ENCODE measurements at regions not wholly inside any gene's neighbourhood (a gene's known extent, or its start where the extent isn't known, plus 50 kb on each side); places are given as distances from the start of the nearest gene placed in this dataset.

- no peak overlapping the region for H3K27ac ChIP-seq
- H3K4me1 Mint-ChIP-seq, result peaks cover 6% of the 10 kb centered on the region
- no peaks in the 10 kb centered on the region for H4K20me1 ChIP-seq (ENCODE audit: low read depth)
- no peak for DNase-seq (ENCODE audit: low spot score)
- no peak overlapping the region for H3K4me3 ChIP-seq
- H3K79me2 ChIP-seq (ENCODE audit: low read depth), result no peaks in the 10 kb centered on the region
- peaks cover 4% of the 10 kb centered on the region for H3K4me1 ChIP-seq
- H3K9me3 Mint-ChIP-seq, result peaks cover 11% of the 10 kb centered on the region
- H3K9me3 ChIP-seq (ENCODE audit: low read depth), result no peaks in the 10 kb centered on the region
- no peaks in the 10 kb centered on the region for H3K36me3 Mint-ChIP-seq
- no peak overlapping the region for H3K4me3 Mint-ChIP-seq
- no peaks in the 10 kb centered on the region for H3K36me3 ChIP-seq
- TF ChIP-seq EZH2 (IDR thresholded peaks at IDR 0.05) (no peak), EZH2phosphoT487 (IDR thresholded peaks at IDR 0.05) (no peak)
- TF ChIP-seq, protein P1, sequence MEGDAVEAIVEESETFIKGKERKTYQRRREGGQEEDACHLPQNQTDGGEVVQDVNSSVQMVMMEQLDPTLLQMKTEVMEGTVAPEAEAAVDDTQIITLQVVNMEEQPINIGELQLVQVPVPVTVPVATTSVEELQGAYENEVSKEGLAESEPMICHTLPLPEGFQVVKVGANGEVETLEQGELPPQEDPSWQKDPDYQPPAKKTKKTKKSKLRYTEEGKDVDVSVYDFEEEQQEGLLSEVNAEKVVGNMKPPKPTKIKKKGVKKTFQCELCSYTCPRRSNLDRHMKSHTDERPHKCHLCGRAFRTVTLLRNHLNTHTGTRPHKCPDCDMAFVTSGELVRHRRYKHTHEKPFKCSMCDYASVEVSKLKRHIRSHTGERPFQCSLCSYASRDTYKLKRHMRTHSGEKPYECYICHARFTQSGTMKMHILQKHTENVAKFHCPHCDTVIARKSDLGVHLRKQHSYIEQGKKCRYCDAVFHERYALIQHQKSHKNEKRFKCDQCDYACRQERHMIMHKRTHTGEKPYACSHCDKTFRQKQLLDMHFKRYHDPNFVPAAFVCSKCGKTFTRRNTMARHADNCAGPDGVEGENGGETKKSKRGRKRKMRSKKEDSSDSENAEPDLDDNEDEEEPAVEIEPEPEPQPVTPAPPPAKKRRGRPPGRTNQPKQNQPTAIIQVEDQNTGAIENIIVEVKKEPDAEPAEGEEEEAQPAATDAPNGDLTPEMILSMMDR (IDR thresholded peaks at IDR 0.05), result no peak
- no peak overlapping the region for H3K4me2 ChIP-seq
- H3K27me3 ChIP-seq, result peaks cover 20% of the 10 kb centered on the region
- peaks cover 12% of the 10 kb centered on the region for H3K27me3 Mint-ChIP-seq (ENCODE audit: insufficient read depth, low read depth)
- no peak overlapping the region for H2AFZ ChIP-seq (replicated peaks)
- H3F3A ChIP-seq (ENCODE audit: low read depth), result no peaks in the 10 kb centered on the region
- no peak overlapping the region for H3K9ac ChIP-seq
- no peak overlapping the region for H3K27ac Mint-ChIP-seq
These were observed 251.2 kb downstream of the BAMBI start for GRCh38 chr10:28928484-28928883.

DNA sequence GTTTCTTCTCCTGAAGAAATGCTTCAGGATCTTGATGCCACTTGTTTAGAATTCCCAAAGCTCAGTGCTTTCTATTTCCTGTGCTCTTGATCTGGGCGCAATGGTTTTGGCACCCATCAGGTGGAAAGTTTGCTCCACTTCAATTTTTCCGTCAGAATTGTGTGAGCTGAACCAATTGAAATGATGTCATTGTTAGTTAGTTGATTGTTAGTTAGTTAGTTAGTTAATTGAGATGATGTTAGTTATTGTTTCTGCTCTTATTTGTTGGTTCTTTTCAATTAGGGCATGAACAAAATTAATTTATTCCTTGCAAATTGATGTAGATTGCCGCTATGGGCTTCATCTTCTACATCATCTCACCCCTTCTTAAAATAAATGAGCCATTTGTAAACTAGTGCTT lies 252.6 kb downstream of the BAMBI start:
- no peak overlapping the region for H3K27ac Mint-ChIP-seq
- Histone ChIP-seq H3K9me3 (ENCODE audit: low read depth) (no peaks in the 10 kb centered on the region), H3K4me1 (peaks cover 4% of the 10 kb centered on the region), H3K36me3 (no peaks in the 10 kb centered on the region), H2AFZ (replicated peaks) (no peak overlapping the region), H3K27ac (no peak overlapping the region), H3K27me3 (peaks cover 9% of the 10 kb centered on the region), H4K20me1 (ENCODE audit: low read depth) (no peaks in the 10 kb centered on the region), H3K4me2 (no peak overlapping the region), H3F3A (ENCODE audit: low read depth) (no peaks in the 10 kb centered on the region), H3K4me3 (no peak overlapping the region), H3K9ac (no peak overlapping the region), H3K79me2 (ENCODE audit: low read depth) (no peaks in the 10 kb centered on the region)
- H3K27me3 Mint-ChIP-seq (ENCODE audit: insufficient read depth, low read depth), result peaks cover 17% of the 10 kb centered on the region
- DNase-seq (ENCODE audit: low spot score), result no peak
- H3K4me1 Mint-ChIP-seq, result peaks cover 6% of the 10 kb centered on the region
- peaks cover 2% of the 10 kb centered on the region for H3K36me3 Mint-ChIP-seq
- TF ChIP-seq EZH2 (IDR thresholded peaks at IDR 0.05) (no peak), EZH2phosphoT487 (IDR thresholded peaks at IDR 0.05) (no peak)
- TF ChIP-seq, protein P1 (IDR thresholded peaks at IDR 0.05), result no peak
- H3K9me3 Mint-ChIP-seq, result peaks cover 12% of the 10 kb centered on the region
- H3K4me3 Mint-ChIP-seq, result no peak overlapping the region

DNA sequence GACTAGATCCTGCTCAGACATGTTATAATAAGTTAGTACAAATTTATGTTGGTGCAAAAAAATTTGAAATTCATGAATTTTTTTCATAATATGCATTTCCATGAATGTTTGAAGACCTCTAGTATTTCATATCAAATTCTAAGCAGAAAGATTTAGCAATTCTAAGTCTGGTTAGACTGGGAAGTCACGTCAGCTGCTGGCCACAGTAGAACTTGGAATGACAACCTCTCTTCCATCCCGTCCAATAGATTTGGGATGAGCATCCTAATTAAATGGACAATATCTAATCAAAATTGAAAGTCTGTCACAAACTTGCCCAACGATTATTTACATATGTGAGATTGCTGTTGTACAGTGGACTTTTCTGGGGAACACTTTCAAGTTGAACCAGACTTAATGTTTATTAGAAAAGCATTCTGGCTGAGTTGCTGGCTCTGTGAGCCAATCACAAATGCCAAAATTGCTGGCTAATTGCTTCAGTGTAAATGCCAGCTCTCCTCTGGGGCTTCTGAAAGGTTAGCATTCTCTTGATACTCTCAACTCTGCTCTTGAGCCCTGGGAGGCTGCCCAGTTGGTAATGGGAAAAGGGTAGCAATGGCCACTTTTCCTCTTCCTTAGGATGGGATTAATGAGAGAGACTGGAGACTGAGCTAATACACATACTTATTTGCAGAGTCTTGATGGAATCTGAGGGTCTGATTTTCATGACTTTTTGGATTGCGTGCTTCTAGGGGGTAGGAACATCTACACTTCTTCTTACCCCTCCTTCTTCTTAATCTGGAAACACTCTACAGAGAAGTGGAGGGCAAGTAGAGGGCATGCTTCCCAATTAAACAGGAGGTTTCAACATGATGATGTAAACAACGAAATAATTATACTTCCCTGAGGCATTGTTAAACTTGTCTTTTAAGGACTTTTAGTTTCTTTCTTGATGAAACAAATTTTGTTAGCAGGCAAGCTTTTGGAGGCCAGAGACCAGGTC lies 253.5 kb downstream of the BAMBI start:
- no peak for TF ChIP-seq EZH2phosphoT487 (IDR thresholded peaks at IDR 0.05)
- TF ChIP-seq, protein P1 (IDR thresholded peaks at IDR 0.05), result no peak
- no peak for TF ChIP-seq EZH2 (IDR thresholded peaks at IDR 0.05)
- Histone ChIP-seq H3K79me2 (ENCODE audit: low read depth) (no peaks in the 10 kb centered on the region), H3K27me3 (peaks cover 2% of the 10 kb centered on the region), H3K4me2 (no peak overlapping the region), H3K9me3 (ENCODE audit: low read depth) (no peaks in the 10 kb centered on the region), H4K20me1 (ENCODE audit: low read depth) (no peaks in the 10 kb centered on the region), H3K27ac (no peak overlapping the region), H3K9ac (no peak overlapping the region), H3F3A (ENCODE audit: low read depth) (no peaks in the 10 kb centered on the region), H3K36me3 (no peaks in the 10 kb centered on the region), H3K4me3 (no peak overlapping the region), H3K4me1 (peaks cover 4% of the 10 kb centered on the region), H2AFZ (replicated peaks) (no peak overlapping the region)
- Mint-ChIP-seq H3K4me3 (no peak overlapping the region), H3K36me3 (peaks cover 2% of the 10 kb centered on the region), H3K27ac (no peak overlapping the region), H3K27me3 (ENCODE audit: insufficient read depth, low read depth) (peaks cover 20% of the 10 kb centered on the region), H3K9me3 (peaks cover 21% of the 10 kb centered on the region), H3K4me1 (peaks cover 11% of the 10 kb centered on the region)
- no peak for DNase-seq (ENCODE audit: low spot score)

All from neural progenitor cell (in vitro differentiated cells).